Stimulated activated CD8-positive, alpha-beta memory T cell treated with anti-CD3 and anti-CD28 coated beads, Interleukin-7, amount 100 ng/mL, for 48 hours (primary cell): ENCODE measurements at regions not wholly inside any gene's neighbourhood (a gene's known extent, or its start where the extent isn't known, plus 50 kb on each side); places are given as distances from the start of the nearest gene placed in this dataset.

Source experiments
- DNase-seq, 2 donors: peaks; one replicate each; pipeline ENCODE4 v3.0.0-alpha.2; 2020; ENCODE audit warnings: low read depth in 1 of 2; ENCODE audit errors: extremely low read depth in 1 of 2

- no peak for DNase-seq
These were observed 167.3 kb downstream of the CDH26 start for GRCh38 chr20:60125513-60125912.

- DNase-seq, result no peak
These were observed 168.8 kb downstream of the CDH26 start for GRCh38 chr20:60126975-60127374.

- no peak for DNase-seq
These were observed 173.2 kb downstream of the CDH26 start for GRCh38 chr20:60131375-60131774.

GRCh38 chr20:60132162-60132826 is 174.1 kb downstream of the CDH26 start:
- DNase-seq, result no peak

- DNase-seq, result no peak
These were observed 174.8 kb downstream of the CDH26 start for GRCh38 chr20:60132827-60133670.

GRCh38 chr20:60135276-60135675 is 177.1 kb downstream of the CDH26 start:
- no peak for DNase-seq

- no peak for DNase-seq
These were observed 178.6 kb downstream of the CDH26 start for GRCh38 chr20:60136645-60137401.

- DNase-seq, result no peak
These were observed 179.5 kb downstream of the CDH26 start for GRCh38 chr20:60137657-60138245.

- DNase-seq, result peak in 1 of 2 donors; percentile 17
These were observed 180.3 kb downstream of the CDH26 start for GRCh38 chr20:60138256-60139220.

GRCh38 chr20:60139663-60140446 is 181.6 kb downstream of the CDH26 start:
- no peak for DNase-seq

GRCh38 chr20:60142587-60142986 is 184.4 kb downstream of the CDH26 start:
- DNase-seq, result no peak

- no peak for DNase-seq
These were observed 185.1 kb downstream of the CDH26 start for GRCh38 chr20:60143261-60143842.

- no peak for DNase-seq
These were observed 186.2 kb downstream of the CDH26 start for GRCh38 chr20:60144404-60144803.

- no peak for DNase-seq
These were observed 186.8 kb downstream of the CDH26 start for GRCh38 chr20:60144974-60145527.

GRCh38 chr20:60147004-60147403 is 188.8 kb downstream of the CDH26 start:
- DNase-seq, result no peak

- DNase-seq, result no peak
These were observed 190.7 kb downstream of the CDH26 start for GRCh38 chr20:60148885-60149284.

- DNase-seq, result no peak
These were observed 194.6 kb downstream of the CDH26 start for GRCh38 chr20:60152792-60153191.

- no peak for DNase-seq
These were observed 202.4 kb downstream of the CDH26 start for GRCh38 chr20:60160451-60161145.
